ENCODE measurements at regions not wholly inside any gene's neighbourhood (a gene's known extent, or its start where the extent isn't known, plus 50 kb on each side); places are given as distances from the start of the nearest gene placed in this dataset.

- DNase-seq: no peak
- H3K4me3 Mint-ChIP-seq: no peak overlapping the region
- no peaks in the 10 kb centered on the region for H3K4me1 Mint-ChIP-seq
- CTCF ChIA-PET: no interaction called here
- ATAC-seq (replicated peaks in 1 of 4): no peak
- no peaks in the 10 kb centered on the region for H3K27me3 Mint-ChIP-seq
- no peak overlapping the region for H3K27ac Mint-ChIP-seq
- POLR2A ChIA-PET: no interaction called here
- no peaks in the 10 kb centered on the region for H3K36me3 Mint-ChIP-seq
- 63% methylated on average over 2 of the region's 2 CpGs for WGBS (ENCODE audit: insufficient coverage)
- no peaks in the 10 kb centered on the region for H3K36me3 ChIP-seq (ENCODE audit: control insufficient read depth in 2 of 2, extremely low read depth in 1 of 2, insufficient read depth in 1 of 2, low read length in 1 of 2)
- no peak overlapping the region for H3K4me3 ChIP-seq (ENCODE audit: control insufficient read depth in 1 of 2, extremely low read depth in 1 of 2, low read length in 1 of 2)
- no peaks in the 10 kb centered on the region for H3K9me3 ChIP-seq
- H3K27me3 ChIP-seq (replicated peaks in 1 of 2; ENCODE audit: control insufficient read depth in 2 of 2, extremely low read depth in 1 of 2, insufficient read depth in 2 of 2, low read length in 1 of 2): no peaks in the 10 kb centered on the region
- peaks cover 8 to 24% (median 13%) of the 10 kb centered on the region in 3 donors for H3K9me3 Mint-ChIP-seq
- H3K27ac ChIP-seq (ENCODE audit: low read length): no peak overlapping the region
- H3K4me1 ChIP-seq (ENCODE audit: control insufficient read depth in 1 of 2, extremely low read depth in 1 of 2, insufficient read depth in 2 of 2, low read length in 2 of 2): no peaks in the 10 kb centered on the region
Observed at GRCh38 chr7:9955138-9955537, 1018.5 kb upstream of the PHF14 start.

- Histone ChIP-seq H3K36me3 (ENCODE audit: control insufficient read depth in 2 of 2, extremely low read depth in 1 of 2, insufficient read depth in 1 of 2, low read length in 1 of 2) (no peaks in the 10 kb centered on the region), H3K9me3 (no peaks in the 10 kb centered on the region), H3K4me1 (ENCODE audit: control insufficient read depth in 1 of 2, extremely low read depth in 1 of 2, insufficient read depth in 2 of 2, low read length in 2 of 2) (no peaks in the 10 kb centered on the region), H3K4me3 (ENCODE audit: control insufficient read depth in 1 of 2, extremely low read depth in 1 of 2, low read length in 1 of 2) (no peak overlapping the region), H3K27me3 (replicated peaks in 1 of 2; ENCODE audit: control insufficient read depth in 2 of 2, extremely low read depth in 1 of 2, insufficient read depth in 2 of 2, low read length in 1 of 2) (no peaks in the 10 kb centered on the region), H3K27ac (ENCODE audit: low read length) (no peak overlapping the region)
- ChIA-PET CTCF (no interaction called here), POLR2A (no interaction called here)
- H3K4me1 Mint-ChIP-seq: no peaks in the 10 kb centered on the region
- no peaks in the 10 kb centered on the region for H3K36me3 Mint-ChIP-seq
- H3K4me3 Mint-ChIP-seq: no peak overlapping the region
- DNase-seq: no peak
- ATAC-seq (replicated peaks in 1 of 4): no peak
- 91% methylated on average over 3 of the region's 5 CpGs for WGBS (ENCODE audit: insufficient coverage)
- H3K27ac Mint-ChIP-seq: no peak overlapping the region
- H3K27me3 Mint-ChIP-seq: no peaks in the 10 kb centered on the region
- peaks cover 10 to 30% (median 19%) of the 10 kb centered on the region in 3 donors for H3K9me3 Mint-ChIP-seq
Observed at GRCh38 chr7:9958486-9958885, 1015.2 kb upstream of the PHF14 start.

- peaks cover 5 to 16% (median 12%) of the 10 kb centered on the region in 3 donors for H3K9me3 Mint-ChIP-seq
- H3K36me3 Mint-ChIP-seq: no peaks in the 10 kb centered on the region
- ChIA-PET CTCF (no interaction called here), POLR2A (no interaction called here)
- Histone ChIP-seq H3K36me3 (ENCODE audit: control insufficient read depth in 2 of 2, extremely low read depth in 1 of 2, insufficient read depth in 1 of 2, low read length in 1 of 2) (no peaks in the 10 kb centered on the region), H3K9me3 (no peaks in the 10 kb centered on the region), H3K27me3 (replicated peaks in 1 of 2; ENCODE audit: control insufficient read depth in 2 of 2, extremely low read depth in 1 of 2, insufficient read depth in 2 of 2, low read length in 1 of 2) (no peaks in the 10 kb centered on the region), H3K4me3 (ENCODE audit: control insufficient read depth in 1 of 2, extremely low read depth in 1 of 2, low read length in 1 of 2) (no peak overlapping the region), H3K27ac (ENCODE audit: low read length) (no peak overlapping the region), H3K4me1 (ENCODE audit: control insufficient read depth in 1 of 2, extremely low read depth in 1 of 2, insufficient read depth in 2 of 2, low read length in 2 of 2) (no peaks in the 10 kb centered on the region)
- no CpG with 5 or more reads among the region's 3 CpGs for WGBS (ENCODE audit: insufficient coverage)
- H3K27ac Mint-ChIP-seq: no peak overlapping the region
- no peaks in the 10 kb centered on the region for H3K27me3 Mint-ChIP-seq
- DNase-seq (no peak), ATAC-seq (replicated peaks in 1 of 4) (no peak)
- no peak overlapping the region for H3K4me3 Mint-ChIP-seq
- no peaks in the 10 kb centered on the region for H3K4me1 Mint-ChIP-seq
Observed at GRCh38 chr7:9960460-9960859, 1013.2 kb upstream of the PHF14 start.

- Mint-ChIP-seq H3K4me1 (no peaks in the 10 kb centered on the region), H3K27me3 (no peaks in the 10 kb centered on the region), H3K36me3 (no peaks in the 10 kb centered on the region), H3K4me3 (no peak overlapping the region), H3K27ac (no peak overlapping the region), H3K9me3 (peaks cover 5 to 12% (median 11%) of the 10 kb centered on the region in 3 donors)
- no peaks in the 10 kb centered on the region for H3K27me3 ChIP-seq (replicated peaks in 1 of 2; ENCODE audit: control insufficient read depth in 2 of 2, extremely low read depth in 1 of 2, insufficient read depth in 2 of 2, low read length in 1 of 2)
- WGBS (ENCODE audit: insufficient coverage): no CpG with 5 or more reads among the region's 5 CpGs
- DNase-seq (no peak), ATAC-seq (replicated peaks in 1 of 4) (no peak)
- no peaks in the 10 kb centered on the region for H3K9me3 ChIP-seq
- ChIA-PET CTCF (no interaction called here), POLR2A (no interaction called here)
- no peaks in the 10 kb centered on the region for H3K36me3 ChIP-seq (ENCODE audit: control insufficient read depth in 2 of 2, extremely low read depth in 1 of 2, insufficient read depth in 1 of 2, low read length in 1 of 2)
- no peak overlapping the region for H3K27ac ChIP-seq (ENCODE audit: low read length)
- H3K4me3 ChIP-seq (ENCODE audit: control insufficient read depth in 1 of 2, extremely low read depth in 1 of 2, low read length in 1 of 2): no peak overlapping the region
- no peaks in the 10 kb centered on the region for H3K4me1 ChIP-seq (ENCODE audit: control insufficient read depth in 1 of 2, extremely low read depth in 1 of 2, insufficient read depth in 2 of 2, low read length in 2 of 2)
Observed at GRCh38 chr7:9961161-9961922, 1012.3 kb upstream of the PHF14 start.

- 100% methylated on average over 2 of the region's 4 CpGs for WGBS (ENCODE audit: insufficient coverage)
- H3K27ac ChIP-seq (ENCODE audit: low read length): no peak overlapping the region
- H3K4me3 ChIP-seq (ENCODE audit: control insufficient read depth in 1 of 2, extremely low read depth in 1 of 2, low read length in 1 of 2): no peak overlapping the region
- peaks cover 9 to 11% (median 9%) of the 10 kb centered on the region in 3 donors for H3K9me3 Mint-ChIP-seq
- H3K9me3 ChIP-seq: no peaks in the 10 kb centered on the region
- H3K36me3 Mint-ChIP-seq: no peaks in the 10 kb centered on the region
- ChIA-PET CTCF (no interaction called here), POLR2A (no interaction called here)
- H3K27me3 Mint-ChIP-seq: no peaks in the 10 kb centered on the region
- no peaks in the 10 kb centered on the region for H3K4me1 Mint-ChIP-seq
- ATAC-seq (replicated peaks in 1 of 4): no peak
- H3K27me3 ChIP-seq (replicated peaks in 1 of 2; ENCODE audit: control insufficient read depth in 2 of 2, extremely low read depth in 1 of 2, insufficient read depth in 2 of 2, low read length in 1 of 2): no peaks in the 10 kb centered on the region
- H3K36me3 ChIP-seq (ENCODE audit: control insufficient read depth in 2 of 2, extremely low read depth in 1 of 2, insufficient read depth in 1 of 2, low read length in 1 of 2): no peaks in the 10 kb centered on the region
- no peak for DNase-seq
- H3K4me3 Mint-ChIP-seq: no peak overlapping the region
- no peak overlapping the region for H3K27ac Mint-ChIP-seq
- no peaks in the 10 kb centered on the region for H3K4me1 ChIP-seq (ENCODE audit: control insufficient read depth in 1 of 2, extremely low read depth in 1 of 2, insufficient read depth in 2 of 2, low read length in 2 of 2)
Observed at GRCh38 chr7:9962742-9963141, 1010.9 kb upstream of the PHF14 start.

GRCh38 chr7:9978106-9979064 lies 995.3 kb upstream of the PHF14 start:
- no peaks in the 10 kb centered on the region for H3K36me3 Mint-ChIP-seq
- POLR2A ChIA-PET: no interaction called here
- no peak overlapping the region for H3K27ac Mint-ChIP-seq
- no peaks in the 10 kb centered on the region for H3K27me3 Mint-ChIP-seq
- no peak overlapping the region for H3K4me3 Mint-ChIP-seq
- ATAC-seq (replicated peaks in 1 of 4) (no peak), DNase-seq (no peak)
- CTCF ChIA-PET: no interaction called here
- WGBS (ENCODE audit: insufficient coverage): no CpG with 5 or more reads among the region's 4 CpGs
- peaks cover 0 to 8% (median 5%) of the 10 kb centered on the region in 3 donors for H3K9me3 Mint-ChIP-seq
- Histone ChIP-seq H3K4me3 (ENCODE audit: control insufficient read depth in 1 of 2, extremely low read depth in 1 of 2, low read length in 1 of 2) (no peak overlapping the region), H3K36me3 (ENCODE audit: control insufficient read depth in 2 of 2, extremely low read depth in 1 of 2, insufficient read depth in 1 of 2, low read length in 1 of 2) (no peaks in the 10 kb centered on the region), H3K27ac (ENCODE audit: low read length) (no peak overlapping the region), H3K4me1 (ENCODE audit: control insufficient read depth in 1 of 2, extremely low read depth in 1 of 2, insufficient read depth in 2 of 2, low read length in 2 of 2) (no peaks in the 10 kb centered on the region), H3K9me3 (no peaks in the 10 kb centered on the region), H3K27me3 (replicated peaks in 1 of 2; ENCODE audit: control insufficient read depth in 2 of 2, extremely low read depth in 1 of 2, insufficient read depth in 2 of 2, low read length in 1 of 2) (no peaks in the 10 kb centered on the region)
- no peaks in the 10 kb centered on the region for H3K4me1 Mint-ChIP-seq

Data from T-cell (primary cell).